Tibial artery (tissue), 4 donors: ENCODE measurements at regions not wholly inside any gene's neighbourhood (a gene's known extent, or its start where the extent isn't known, plus 50 kb on each side); places are given as distances from the start of the nearest gene placed in this dataset.

Experiments
- DNase-seq, 2 donors: peaks; one replicate each; pipeline ENCODE4 v3.0.0-alpha.2; 2019
- H3K27ac ChIP-seq, 2 donors: fragments of 200-600 bp; sonication (generic) in 1 of 2; 1 replicate in 1 of 2; 2 replicates in 1 of 2; pipeline ENCODE4 v1.5.1; 2018 to 2019; ENCODE audit warnings: mild to moderate bottlenecking in 1 of 2
- H3K27me3 ChIP-seq, 2 donors: fragments of 200-600 bp; sonication (generic) in 1 of 2; one replicate each; pipeline versions ENCODE4 v1.5.1 to v1.6.0; 2016 to 2019
- H3K36me3 ChIP-seq, 3 donors: fragments of 200-600 bp; sonication (generic) in 2 of 3; one replicate each; pipeline ENCODE4 v1.5.1; 2016 to 2019; ENCODE audit warnings: mild to moderate bottlenecking in 2 of 3
- H3K4me1 ChIP-seq, 4 donors: fragments of 200-600 bp; sonication (generic) in 2 of 4; 1 replicate in 3 of 4; 2 replicates in 1 of 4; pipeline ENCODE4 v1.5.1; 2016 to 2019
- H3K4me3 ChIP-seq, 2 donors: fragments of 200-600 bp; sonication (generic) in 1 of 2; 1 replicate in 1 of 2; 2 replicates in 1 of 2; pipeline ENCODE4 v1.5.1; 2018 to 2019; ENCODE audit warnings: mild to moderate bottlenecking in 2 of 2
- H3K9me3 ChIP-seq, 3 donors: fragments of 200-600 bp; sonication (generic) in 1 of 3; one replicate each; pipeline ENCODE4 v1.5.1; 2016 to 2019
- CTCF ChIP-seq, 2 experiments: fragments of 200-600 bp in 1 of 2; fragments of 450-650 bp in 1 of 2; IDR thresholded peaks; one replicate each; pipeline ENCODE4 v1.5.1; 2017 to 2019; ENCODE audit warnings: antibody characterized with exemption in 2 of 2, mild to moderate bottlenecking in 1 of 2, moderate library complexity in 1 of 2
- intact Hi-C: fragments of 100-400 bp; cut with DNase I; formaldehyde crosslinking; loops from one replicate; pipeline ENCODE4 v1.15.0; 2023; ENCODE audit warnings: low total_unique reads

- intact Hi-C loops = no loop called here
- no peak for DNase-seq
- peaks cover 0 to 41% of the 10 kb centered on the region in 2 donors for H3K27me3 ChIP-seq
Measured at GRCh38 chr9:135291165-135291564, 188.4 kb upstream of the PPP1R26 start.

GRCh38 chr9:135294836-135295235 lies 184.7 kb upstream of the PPP1R26 start:
- no peaks in the 10 kb centered on the region for H3K36me3 ChIP-seq
- H3K9me3 ChIP-seq = no peaks in the 10 kb centered on the region
- no peaks in the 10 kb centered on the region for H3K4me1 ChIP-seq
- H3K4me3 ChIP-seq = no peak overlapping the region
- H3K27ac ChIP-seq = no peak overlapping the region
- DNase-seq = no peak
- intact Hi-C loops = no loop called here
- TF ChIP-seq CTCF (IDR thresholded peaks at IDR 0.05) = no peak
- peaks cover 0 to 33% of the 10 kb centered on the region in 2 donors for H3K27me3 ChIP-seq

More at GRCh38 chr9:135291165-135291564, 188.4 kb upstream of the PPP1R26 start:
- Histone ChIP-seq H3K36me3 (no peaks in the 10 kb centered on the region), H3K9me3 (no peaks in the 10 kb centered on the region), H3K4me3 (no peak overlapping the region), H3K27ac (no peak overlapping the region), H3K4me1 (no peaks in the 10 kb centered on the region)
- TF ChIP-seq CTCF (IDR thresholded peaks at IDR 0.05) = no peak

GRCh38 chr9:135295551-135296300 lies 183.9 kb upstream of the PPP1R26 start:
- Histone ChIP-seq H3K36me3 (no peaks in the 10 kb centered on the region), H3K9me3 (no peaks in the 10 kb centered on the region), H3K4me1 (no peaks in the 10 kb centered on the region), H3K4me3 (no peak overlapping the region), H3K27me3 (peaks cover 0 to 33% of the 10 kb centered on the region in 2 donors), H3K27ac (no peak overlapping the region)
- no peak for DNase-seq
- intact Hi-C loops = no loop called here
- no peak for TF ChIP-seq CTCF (IDR thresholded peaks at IDR 0.05)

- DNase-seq = no peak
- H3K4me3 ChIP-seq = no peak overlapping the region
- intact Hi-C loops = no loop called here
Measured at GRCh38 chr9:135296735-135297455, 182.7 kb upstream of the PPP1R26 start.

GRCh38 chr9:135297456-135298075 lies 182.0 kb upstream of the PPP1R26 start:
- TF ChIP-seq CTCF (IDR thresholded peaks at IDR 0.05) = no peak
- Histone ChIP-seq H3K36me3 (no peaks in the 10 kb centered on the region), H3K9me3 (no peaks in the 10 kb centered on the region), H3K27ac (no peak overlapping the region), H3K4me3 (no peak overlapping the region), H3K27me3 (peaks cover 0 to 50% of the 10 kb centered on the region in 2 donors), H3K4me1 (no peaks in the 10 kb centered on the region)
- intact Hi-C loops = no loop called here
- no peak for DNase-seq

More at GRCh38 chr9:135296735-135297455, 182.7 kb upstream of the PPP1R26 start:
- H3K36me3 ChIP-seq = no peaks in the 10 kb centered on the region
- H3K27me3 ChIP-seq = peaks cover 0 to 43% of the 10 kb centered on the region in 2 donors
- no peaks in the 10 kb centered on the region for H3K9me3 ChIP-seq
- no peak for TF ChIP-seq CTCF (IDR thresholded peaks at IDR 0.05)
- no peaks in the 10 kb centered on the region for H3K4me1 ChIP-seq
- no peak overlapping the region for H3K27ac ChIP-seq
